Endodermal cell (in vitro differentiated cells): ENCODE measurements at regions not wholly inside any gene's neighbourhood (a gene's known extent, or its start where the extent isn't known, plus 50 kb on each side); places are given as distances from the start of the nearest gene placed in this dataset.

Source experiments
- DNase-seq: peaks from one replicate; pipeline ENCODE4 v3.0.0-alpha.2; 2017
- H3K27ac ChIP-seq: 2 replicates; pipeline ENCODE4 v1.5.1; 2013; ENCODE audit warnings: mild to moderate bottlenecking, low read depth, low read length, moderate library complexity
- H3K27me3 ChIP-seq: 2 replicates; pipeline ENCODE4 v1.6.1; 2013; ENCODE audit warnings: mild to moderate bottlenecking, low read length, moderate library complexity; ENCODE audit not compliant: insufficient read depth, control insufficient read depth, poor library complexity, severe bottlenecking
- H3K36me3 ChIP-seq: 2 replicates; pipeline ENCODE4 v1.7.0; 2013; ENCODE audit warnings: mild to moderate bottlenecking, low read length, moderate library complexity; ENCODE audit not compliant: control insufficient read depth, insufficient read depth
- H3K4me1 ChIP-seq: one replicate; pipeline ENCODE4 v1.7.0; 2013; ENCODE audit warnings: low read length; ENCODE audit not compliant: control insufficient read depth, insufficient read depth
- H3K4me3 ChIP-seq: 2 replicates; pipeline ENCODE4 v1.5.1; 2013; ENCODE audit warnings: mild to moderate bottlenecking, low read length, moderate library complexity
- H3K9ac ChIP-seq: 2 replicates; pipeline ENCODE4 v1.6.1; 2013; ENCODE audit warnings: mild to moderate bottlenecking, low read length, moderate library complexity; ENCODE audit not compliant: poor library complexity, severe bottlenecking; ENCODE audit errors: extremely low read depth
- H3K9me3 ChIP-seq: 2 replicates; pipeline ENCODE4 v1.6.1; 2013; ENCODE audit warnings: mild to moderate bottlenecking, low read length, moderate library complexity; ENCODE audit not compliant: control insufficient read depth
- H3K27ac Mint-ChIP-seq: 2 replicates; pipeline ENCODE4 v1.8.0; 2020; ENCODE audit warnings: mixed read lengths
- H3K27me3 Mint-ChIP-seq: 2 replicates; pipeline ENCODE4 v1.8.0; 2021; ENCODE audit warnings: mild to moderate bottlenecking, mixed read lengths; ENCODE audit not compliant: insufficient read depth
- H3K36me3 Mint-ChIP-seq: 2 replicates; pipeline ENCODE4 v1.8.0; 2020; ENCODE audit warnings: low read depth, mixed read lengths
- H3K4me1 Mint-ChIP-seq: 2 replicates; pipeline ENCODE4 v1.8.0; 2020; ENCODE audit warnings: mixed read lengths
- H3K4me3 Mint-ChIP-seq: 2 replicates; pipeline ENCODE4 v1.8.0; 2020; ENCODE audit warnings: mild to moderate bottlenecking, moderate library complexity, mixed read lengths
- H3K9me3 Mint-ChIP-seq: 2 replicates; pipeline ENCODE4 v1.8.0; 2020; ENCODE audit warnings: mild to moderate bottlenecking, mixed read lengths
- CTCF ChIP-seq: fragments of 200-600 bp; sonication (generic); conservative IDR thresholded peaks from 2 replicates; pipeline ENCODE4 v1.5.0; 2021; ENCODE audit warnings: antibody characterized with exemption, mild to moderate bottlenecking
- WGBS, 2 experiments: methylation state at CpG; one replicate each; pipeline versions ENCODE4 v1.1.5 to v1.1.7; 2013; ENCODE audit warnings: missing lambda C conversion rate in 2 of 2, mixed read lengths in 1 of 2; ENCODE audit not compliant: insufficient coverage in 1 of 2, insufficient read length in 1 of 2; 5-methylcytosine and 5-hydroxymethylcytosine counted together

GRCh38 chrX:1894740-1895139, 279.9 kb downstream of the ASMT start:
- no peaks in the 10 kb centered on the region for H3K27me3 ChIP-seq
- DNase-seq: no peak
- H3K4me1 ChIP-seq: peaks cover 1% of the 10 kb centered on the region
- WGBS, 2 experiments: 81 to 88% methylated on average over 17 of the region's 17 CpGs
- no peak overlapping the region for H3K4me3 ChIP-seq
- H3K9ac ChIP-seq: no peak overlapping the region
- H3K4me3 Mint-ChIP-seq: no peak overlapping the region
- H3K27ac Mint-ChIP-seq: no peak overlapping the region
- no peak for TF ChIP-seq CTCF
- no peak overlapping the region for H3K27ac ChIP-seq
- H3K36me3 ChIP-seq: no peaks in the 10 kb centered on the region
- H3K9me3 ChIP-seq: no peaks in the 10 kb centered on the region
- peaks cover 5% of the 10 kb centered on the region for H3K4me1 Mint-ChIP-seq
- no peaks in the 10 kb centered on the region for H3K9me3 Mint-ChIP-seq
- no peaks in the 10 kb centered on the region for H3K36me3 Mint-ChIP-seq
- no peaks in the 10 kb centered on the region for H3K27me3 Mint-ChIP-seq

- H3K4me3 Mint-ChIP-seq: no peak overlapping the region
- TF ChIP-seq CTCF: no peak
- Histone ChIP-seq H3K4me3 (no peak overlapping the region), H3K27me3 (no peaks in the 10 kb centered on the region), H3K27ac (no peak overlapping the region), H3K9ac (no peak overlapping the region), H3K4me1 (peaks cover 4% of the 10 kb centered on the region), H3K36me3 (no peaks in the 10 kb centered on the region), H3K9me3 (no peaks in the 10 kb centered on the region)
- H3K9me3 Mint-ChIP-seq: peaks cover 3% of the 10 kb centered on the region
- H3K4me1 Mint-ChIP-seq: peaks cover 10% of the 10 kb centered on the region
- H3K27me3 Mint-ChIP-seq: no peaks in the 10 kb centered on the region
- DNase-seq: no peak
- H3K27ac Mint-ChIP-seq: no peak overlapping the region
- no peaks in the 10 kb centered on the region for H3K36me3 Mint-ChIP-seq
Observed at GRCh38 chrX:1895583-1895982, 280.7 kb downstream of the ASMT start.

GRCh38 chrX:1899841-1900240, 285.0 kb downstream of the ASMT start:
- H3K4me1 ChIP-seq: peaks cover 4% of the 10 kb centered on the region
- H3K9me3 ChIP-seq: no peaks in the 10 kb centered on the region
- no peaks in the 10 kb centered on the region for H3K27me3 ChIP-seq
- Mint-ChIP-seq H3K4me3 (no peak overlapping the region), H3K9me3 (peaks cover 5% of the 10 kb centered on the region), H3K27ac (peak overlapping the region; percentile 87), H3K4me1 (peaks cover 10% of the 10 kb centered on the region), H3K27me3 (no peaks in the 10 kb centered on the region), H3K36me3 (no peaks in the 10 kb centered on the region)
- H3K9ac ChIP-seq: no peak overlapping the region
- no peak for TF ChIP-seq CTCF
- H3K27ac ChIP-seq: no peak overlapping the region
- H3K4me3 ChIP-seq: no peak overlapping the region
- WGBS, 2 experiments: 69 to 86% methylated on average over 6 to 12 of the region's 12 CpGs
- peak; percentile 73 for DNase-seq
- H3K36me3 ChIP-seq: no peaks in the 10 kb centered on the region
